IMR-90 (cell line): ENCODE measurements at regions not wholly inside any gene's neighbourhood (a gene's known extent, or its start where the extent isn't known, plus 50 kb on each side); places are given as distances from the start of the nearest gene placed in this dataset.

Experiments used
- ATAC-seq: fragments of 200-7000 bp; cut with Tn5 transposase; 2 replicates; pipeline ENCODE4 v1.9.1; 2020; ENCODE audit warnings: low read depth, mild to moderate bottlenecking, moderate library complexity
- BruUV-seq: library from RNA; stranded (reverse); fragments of 400-500 nt; replicated peaks from 2 replicates; lab custom pipeline; 2021; lab: Mats Ljungman, UMichigan
- CTCF ChIA-PET: fragments of 300-600 bp; formaldehyde crosslinking; extraction: SDS; loops from one replicate; lab custom pipeline; 2021; ENCODE audit warnings: antibody characterized with exemption; lab: Yijun Ruan, JAX
- POLR2A ChIA-PET: fragments of 300-600 bp; sonication (Branson Sonifier 250); formaldehyde crosslinking; loops from one replicate; lab custom pipeline; 2022; ENCODE audit warnings: antibody characterized with exemption; ENCODE audit not compliant: unreplicated experiment; lab: Charles Lee
- DNase-seq: peaks from one replicate; pipeline ENCODE4 v3.0.0; 2013
- H2AFZ ChIP-seq: replicated peaks from 2 replicates; pipeline ENCODE3; 2013; ENCODE audit warnings: low read length, mild to moderate bottlenecking; ENCODE audit not compliant: poor library complexity
- H2AK5ac ChIP-seq: 2 replicates; pipeline ENCODE4 v1.6.1; 2013; ENCODE audit warnings: low read depth, low read length, inconsistent platforms
- H2AK9ac ChIP-seq: replicated peaks from 2 replicates; pipeline ENCODE3; 2013; ENCODE audit warnings: mild to moderate bottlenecking, low read depth, low read length, moderate library complexity; ENCODE audit not compliant: poor library complexity
- H2BK120ac ChIP-seq: 2 replicates; pipeline ENCODE4 v1.6.1; 2013; ENCODE audit warnings: low read depth, low read length, inconsistent platforms
- H2BK15ac ChIP-seq: 3 replicates; pipeline ENCODE4 v1.6.1; 2013; ENCODE audit warnings: low read depth, low read length, inconsistent platforms
- H2BK20ac ChIP-seq: 2 replicates; pipeline ENCODE4 v1.6.1; 2013; ENCODE audit warnings: low read depth, mild to moderate bottlenecking, inconsistent platforms, low read length, moderate library complexity
- H2BK5ac ChIP-seq: 2 replicates; pipeline ENCODE4 v1.6.1; 2013; ENCODE audit warnings: mild to moderate bottlenecking, low read depth, low read length, inconsistent platforms; ENCODE audit not compliant: poor library complexity, severe bottlenecking
- H3K14ac ChIP-seq: replicated peaks from 2 replicates; pipeline ENCODE4 v1.6.1; 2013; ENCODE audit warnings: low read depth, low read length, inconsistent platforms
- H3K18ac ChIP-seq: 2 replicates; pipeline ENCODE4 v1.6.1; 2013; ENCODE audit warnings: low read depth, low read length, control low read depth
- H3K23ac ChIP-seq: 2 replicates; pipeline ENCODE4 v1.6.1; 2013; ENCODE audit warnings: low read depth, low read length, inconsistent platforms
- H3K27ac ChIP-seq: 2 replicates; pipeline ENCODE4 v1.5.1; 2013; ENCODE audit warnings: mild to moderate bottlenecking, control low read depth, low read length; ENCODE audit not compliant: insufficient read depth
- H3K27me3 ChIP-seq: 2 replicates; pipeline ENCODE4 v1.6.1; 2013; ENCODE audit warnings: low read length; ENCODE audit not compliant: control insufficient read depth, insufficient read depth
- H3K36me3 ChIP-seq: 2 replicates; pipeline ENCODE4 v1.6.1; 2013; ENCODE audit warnings: low read length, mixed read lengths; ENCODE audit not compliant: control insufficient read depth, insufficient read depth
- H3K4ac ChIP-seq: 2 replicates; pipeline ENCODE4 v1.6.1; 2013; ENCODE audit warnings: low read depth, low read length, inconsistent platforms
- H3K4me1 ChIP-seq: 2 replicates; pipeline ENCODE4 v1.6.1; 2013; ENCODE audit warnings: low read length, mixed read lengths; ENCODE audit not compliant: control insufficient read depth, insufficient read depth
- H3K4me2 ChIP-seq: 2 replicates; pipeline ENCODE4 v1.6.1; 2013; ENCODE audit warnings: low read depth, mild to moderate bottlenecking, control low read depth, low read length, moderate library complexity
- H3K4me3 ChIP-seq: 2 replicates; pipeline ENCODE4 v1.5.1; 2013; ENCODE audit warnings: low read depth, mild to moderate bottlenecking, control low read depth, low read length, moderate library complexity; ENCODE audit not compliant: insufficient read depth
- H3K56ac ChIP-seq: 2 replicates; pipeline ENCODE4 v1.6.1; 2013; ENCODE audit warnings: low read length, inconsistent platforms; ENCODE audit not compliant: insufficient read depth; ENCODE audit errors: extremely low read depth
- H3K79me1 ChIP-seq, 2 experiments: 2 replicates each; pipeline ENCODE4 v1.6.1; 2013; ENCODE audit warnings: low read length in 2 of 2, inconsistent platforms in 1 of 2, low read depth in 1 of 2
- H3K9ac ChIP-seq: 2 replicates; pipeline ENCODE4 v1.6.1; 2013; ENCODE audit warnings: low read depth, low read length, control low read depth
- H3K9me1 ChIP-seq: 2 replicates; pipeline ENCODE4 v1.6.1; 2013; ENCODE audit warnings: low read length, inconsistent platforms; ENCODE audit not compliant: insufficient read depth
- H3K9me3 ChIP-seq: 2 replicates; pipeline ENCODE4 v1.6.1; 2013; ENCODE audit warnings: low read length; ENCODE audit not compliant: control insufficient read depth, insufficient read depth
- H4K20me1 ChIP-seq: 2 replicates; pipeline ENCODE4 v1.6.1; 2013; ENCODE audit warnings: low read length, inconsistent platforms; ENCODE audit not compliant: insufficient read depth
- H4K5ac ChIP-seq: 2 replicates; pipeline ENCODE4 v1.6.1; 2013; ENCODE audit warnings: mild to moderate bottlenecking, low read depth, low read length, control low read depth
- H4K8ac ChIP-seq, 2 experiments: 2 replicates each; pipeline ENCODE4 v1.6.1; 2013; ENCODE audit warnings: low read depth in 2 of 2, low read length in 2 of 2, control low read depth in 1 of 2, inconsistent platforms in 1 of 2
- H4K91ac ChIP-seq: 2 replicates; pipeline ENCODE4 v1.6.1; 2013; ENCODE audit warnings: low read depth, low read length, inconsistent platforms; ENCODE audit not compliant: insufficient read depth
- BHLHE40 ChIP-seq: fragments of 150-350 bp; IDR thresholded peaks from 2 replicates; pipeline ENCODE4 v1.6.1; 2016; ENCODE audit warnings: mild to moderate bottlenecking, low read depth, low read length
- CEBPB ChIP-seq: IDR thresholded peaks from 2 replicates; pipeline ENCODE4 v1.6.1; 2012; ENCODE audit warnings: low read depth, low read length, improper control_type of control experiment
- CHD1 ChIP-seq: IDR thresholded peaks from 2 replicates; pipeline ENCODE4 v1.6.1; 2012; ENCODE audit warnings: low read depth, low read length, improper control_type of control experiment
- CTCF ChIP-seq: conservative IDR thresholded peaks from 2 replicates; pipeline ENCODE4 v1.5.1; 2012; ENCODE audit warnings: mild to moderate bottlenecking, low read depth, low read length, improper control_type of control experiment
- ELK1 ChIP-seq: fragments of 150-350 bp; IDR thresholded peaks from 2 replicates; pipeline ENCODE4 v1.6.1; 2016; ENCODE audit warnings: low read depth, mild to moderate bottlenecking, low read length, moderate library complexity, borderline replicate concordance
- FOS ChIP-seq: fragments of 150-350 bp; IDR thresholded peaks from 2 replicates; pipeline ENCODE4 v1.6.1; 2016; ENCODE audit warnings: low read depth, low read length
- MAFK ChIP-seq: IDR thresholded peaks from 2 replicates; pipeline ENCODE4 v1.6.1; 2012; ENCODE audit warnings: low read depth, low read length, improper control_type of control experiment
- MAZ ChIP-seq: IDR thresholded peaks from 2 replicates; pipeline ENCODE4 v1.6.1; 2012; ENCODE audit warnings: low read depth, mild to moderate bottlenecking, low read length, improper control_type of control experiment, moderate library complexity, borderline replicate concordance
- MXI1 ChIP-seq: IDR thresholded peaks from 2 replicates; pipeline ENCODE4 v1.6.1; 2012; ENCODE audit warnings: low read depth, mild to moderate bottlenecking, low read length, moderate library complexity, borderline replicate concordance
- NFE2L2 ChIP-seq: fragments of 150-350 bp; IDR thresholded peaks from 2 replicates; pipeline ENCODE4 v1.6.1; 2016; ENCODE audit warnings: low read depth, mild to moderate bottlenecking, low read length
- POLR2A ChIP-seq: IDR thresholded peaks from 2 replicates; pipeline ENCODE4 v1.6.1; 2012; ENCODE audit warnings: mild to moderate bottlenecking, low read depth, low read length
- RAD21 ChIP-seq: IDR thresholded peaks from 2 replicates; pipeline ENCODE4 v1.6.1; 2012; ENCODE audit warnings: low read length, improper control_type of control experiment
- RCOR1 ChIP-seq: IDR thresholded peaks from 2 replicates; pipeline ENCODE4 v1.6.1; 2012; ENCODE audit warnings: mild to moderate bottlenecking, low read length, improper control_type of control experiment; ENCODE audit not compliant: insufficient replicate concordance
- RFX5 ChIP-seq: IDR thresholded peaks from 2 replicates; pipeline ENCODE4 v1.8.0; 2012; ENCODE audit warnings: low read depth, mild to moderate bottlenecking, low read length, moderate library complexity
- SMC3 ChIP-seq: fragments of 150-350 bp; IDR thresholded peaks from 2 replicates; pipeline ENCODE4 v1.6.1; 2016; ENCODE audit warnings: low read depth, mild to moderate bottlenecking, antibody characterized with exemption, low read length, moderate library complexity
- USF2 ChIP-seq: fragments of 150-350 bp; IDR thresholded peaks from 2 replicates; pipeline ENCODE4 v1.6.1; 2017; ENCODE audit warnings: mild to moderate bottlenecking, antibody characterized with exemption, low read length, low read depth
- WGBS, 2 experiments: methylation state at CpG; one replicate each; pipeline versions ENCODE4 v1.1.5 to v1.1.7; 2013; ENCODE audit warnings: missing lambda C conversion rate in 2 of 2; ENCODE audit not compliant: insufficient read length in 1 of 2; ENCODE audit errors: extremely low coverage in 2 of 2; 5-methylcytosine and 5-hydroxymethylcytosine counted together
- dilution Hi-C: fragments of 300-500 bp; cut with HindIII; formaldehyde crosslinking; loops from one replicate; pipeline ENCODE4 v1.14.3; 2018; ENCODE audit warnings: low sequenced_read_pairs; ENCODE audit not compliant: unreplicated experiment
- in situ Hi-C: fragments of 300-500 bp; cut with MboI; formaldehyde crosslinking; loops from 3 replicates; pipeline ENCODE4 v1.14.3; 2019; ENCODE audit warnings: low sequenced_read_pairs, inconsistent platforms, mixed read lengths
- intact Hi-C: fragments of 100-400 bp; cut with micrococcal nuclease; formaldehyde crosslinking; loops from 2 replicates; pipeline ENCODE4 v1.10.0; 2022

- Histone ChIP-seq H3K4me2 (no peak overlapping the region), H3K4ac (no peak overlapping the region), H3K36me3 (no peaks in the 10 kb centered on the region), H4K91ac (no peak overlapping the region), H3K18ac (no peak overlapping the region), H3K4me3 (no peak overlapping the region), H2AK9ac (no peak overlapping the region), H3K9me1 (no peaks in the 10 kb centered on the region), H3K56ac (no peak overlapping the region), H3K27me3 (no peaks in the 10 kb centered on the region), H3K23ac (no peak overlapping the region), H2BK15ac (no peak overlapping the region), H3K14ac (no peak overlapping the region), H2BK5ac (no peak overlapping the region), H2BK20ac (no peak overlapping the region), H2AK5ac (no peak overlapping the region), H3K9ac (no peak overlapping the region), H3K4me1 (no peaks in the 10 kb centered on the region), H2BK120ac (no peak overlapping the region), H4K8ac (no peak overlapping the region), H4K5ac (no peak overlapping the region), H2AFZ (no peak overlapping the region), H4K20me1 (no peaks in the 10 kb centered on the region), H3K9me3 (peaks cover 4% of the 10 kb centered on the region), H3K79me1 (no peaks in the 10 kb centered on the region), H3K27ac (no peak overlapping the region)
- CTCF ChIA-PET = no interaction called here
- in situ Hi-C loops = no loop called here
- dilution Hi-C loops = no loop called here
- ATAC-seq (no peak), DNase-seq (no peak)
- TF ChIP-seq NFE2L2 (no peak), ELK1 (no peak), MAZ (no peak), RCOR1 (no peak), MXI1 (no peak), CHD1 (no peak), POLR2A (no peak), MAFK (no peak), CEBPB (no peak), BHLHE40 (no peak), RAD21 (no peak), SMC3 (no peak), RFX5 (no peak), FOS (no peak), CTCF (no peak), USF2 (no peak)
- intact Hi-C loops = no loop called here
- POLR2A ChIA-PET = no interaction called here
- no TSS peak for BruUV-seq
- WGBS, 2 experiments = no CpG with 5 or more reads among the region's 1 CpG
Measured at GRCh38 chr16:48659940-48660339, 50.0 kb upstream of the N4BP1 start.
